GM12874 (cell line): ENCODE measurements at regions not wholly inside any gene's neighbourhood (a gene's known extent, or its start where the extent isn't known, plus 50 kb on each side); places are given as distances from the start of the nearest gene placed in this dataset.

ENCODE experiments used
- TF ChIP-seq, protein P1 (sequence below): IDR thresholded peaks from 2 replicates; pipeline ENCODE4 v1.5.1; 2011; ENCODE audit warnings: low read depth, mild to moderate bottlenecking, control low read depth, low read length, moderate library complexity; ENCODE audit not compliant: insufficient read depth

DNA sequence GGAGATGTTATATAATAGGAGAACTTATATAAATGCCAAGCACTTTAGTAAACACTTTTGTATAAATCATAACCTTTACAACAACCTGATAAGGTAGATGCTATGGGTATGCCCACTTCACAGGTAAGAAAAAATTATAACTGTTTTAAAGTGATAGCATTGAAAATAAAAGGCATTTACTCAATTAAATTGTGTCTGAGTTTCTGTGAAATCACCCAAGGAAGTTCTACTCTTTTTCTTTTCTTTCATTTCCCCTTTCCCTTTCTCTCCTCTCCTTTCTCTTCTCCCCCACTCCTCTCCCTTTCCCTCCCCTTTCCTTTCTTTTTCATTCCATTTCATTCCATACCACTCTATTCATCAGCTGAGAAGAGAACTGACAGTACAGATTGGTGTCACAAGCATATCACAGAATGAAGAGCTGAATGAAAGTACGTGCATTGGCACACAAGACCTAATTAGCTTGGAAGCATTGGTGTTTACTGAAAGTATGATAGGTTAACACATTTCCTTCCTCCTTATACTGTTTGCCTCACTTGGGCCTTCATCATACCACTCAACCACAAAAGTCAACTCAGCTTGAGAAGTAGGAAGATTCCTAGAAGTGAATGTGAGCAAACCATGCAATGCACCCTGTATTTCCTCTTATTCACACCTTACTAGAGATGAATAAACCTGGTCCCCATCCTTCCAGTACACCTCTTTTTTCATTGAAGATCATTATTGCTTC is 117.9 kb upstream of the AGR3 start:
- TF ChIP-seq, protein P1, sequence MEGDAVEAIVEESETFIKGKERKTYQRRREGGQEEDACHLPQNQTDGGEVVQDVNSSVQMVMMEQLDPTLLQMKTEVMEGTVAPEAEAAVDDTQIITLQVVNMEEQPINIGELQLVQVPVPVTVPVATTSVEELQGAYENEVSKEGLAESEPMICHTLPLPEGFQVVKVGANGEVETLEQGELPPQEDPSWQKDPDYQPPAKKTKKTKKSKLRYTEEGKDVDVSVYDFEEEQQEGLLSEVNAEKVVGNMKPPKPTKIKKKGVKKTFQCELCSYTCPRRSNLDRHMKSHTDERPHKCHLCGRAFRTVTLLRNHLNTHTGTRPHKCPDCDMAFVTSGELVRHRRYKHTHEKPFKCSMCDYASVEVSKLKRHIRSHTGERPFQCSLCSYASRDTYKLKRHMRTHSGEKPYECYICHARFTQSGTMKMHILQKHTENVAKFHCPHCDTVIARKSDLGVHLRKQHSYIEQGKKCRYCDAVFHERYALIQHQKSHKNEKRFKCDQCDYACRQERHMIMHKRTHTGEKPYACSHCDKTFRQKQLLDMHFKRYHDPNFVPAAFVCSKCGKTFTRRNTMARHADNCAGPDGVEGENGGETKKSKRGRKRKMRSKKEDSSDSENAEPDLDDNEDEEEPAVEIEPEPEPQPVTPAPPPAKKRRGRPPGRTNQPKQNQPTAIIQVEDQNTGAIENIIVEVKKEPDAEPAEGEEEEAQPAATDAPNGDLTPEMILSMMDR = no peak

- TF ChIP-seq, protein P1 = no peak
Observed at GRCh38 chr7:17005271-17005670, 123.5 kb upstream of the AGR3 start.

- TF ChIP-seq, protein P1 = no peak
Observed at GRCh38 chr7:17007841-17008240, 126.1 kb upstream of the AGR3 start.

DNA sequence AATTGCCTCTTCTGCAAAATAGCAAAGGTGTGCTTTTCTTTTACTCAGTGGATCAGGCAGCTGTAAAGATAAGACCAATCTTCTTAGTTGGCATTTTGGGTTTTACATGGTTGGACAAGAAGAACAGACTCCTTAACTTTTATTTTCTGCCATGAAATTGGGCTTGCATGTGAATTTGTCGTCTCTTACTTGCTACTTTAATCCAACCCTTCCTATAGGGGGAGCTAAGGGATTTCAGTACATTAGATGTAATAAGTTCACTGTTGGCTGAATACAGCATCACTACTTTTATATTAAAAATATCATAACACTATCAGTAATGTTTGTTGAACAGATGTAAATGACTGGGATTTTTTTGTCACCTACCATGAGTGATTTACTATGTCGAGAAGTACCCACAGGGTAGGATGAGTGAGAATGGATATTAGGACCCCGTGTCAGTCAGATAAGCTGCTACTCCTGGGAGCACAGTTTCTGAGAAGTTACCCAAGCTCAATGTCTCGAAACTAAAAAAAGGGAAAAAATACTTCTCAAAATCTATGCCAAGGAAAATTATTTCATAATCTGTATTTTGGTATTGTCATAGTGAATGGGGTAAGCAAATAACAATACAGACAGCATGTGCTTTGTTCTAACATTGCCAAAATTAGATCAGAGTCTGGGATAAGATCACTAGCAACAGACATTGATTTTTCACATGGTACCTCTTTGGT is 127.4 kb upstream of the AGR3 start:
- TF ChIP-seq, protein P1 = 0 out of 2 replicates have a peak, but pooled peaks have one; percentile 36

- TF ChIP-seq, protein P1 = no peak
Observed at GRCh38 chr7:17009933-17010332, 128.2 kb upstream of the AGR3 start.

- TF ChIP-seq, protein P1 = no peak
Observed at GRCh38 chr7:17010637-17011300, 129.0 kb upstream of the AGR3 start.

GRCh38 chr7:17013204-17013603 is 131.4 kb upstream of the AGR3 start:
- TF ChIP-seq, protein P1 = no peak
